OCI-LY3 (cell line): ENCODE measurements at regions not wholly inside any gene's neighbourhood (a gene's known extent, or its start where the extent isn't known, plus 50 kb on each side); places are given as distances from the start of the nearest gene placed in this dataset.

Experiments
- H2AFZ ChIP-seq: fragments of 200-600, 300-600 bp; shearing (Covaris generic); 2 replicates; pipeline ENCODE4 v1.6.0; 2014; ENCODE audit warnings: antibody characterized with exemption, low read depth, low read length
- H3K27ac ChIP-seq: fragments of 200-600, 300-600 bp; sonication (generic); 2 replicates; pipeline ENCODE4 v1.5.1; 2014; ENCODE audit warnings: mild to moderate bottlenecking, low read length, moderate library complexity, mixed read lengths
- H3K27me3 ChIP-seq: fragments of 200-600, 300-600 bp; sonication (generic); 2 replicates; pipeline ENCODE4 v1.6.1; 2014; ENCODE audit warnings: low read depth, low read length, mixed read lengths
- H3K36me3 ChIP-seq: fragments of 200-600, 300-600 bp; sonication (generic); replicated peaks from 2 replicates; pipeline ENCODE3; 2014; ENCODE audit warnings: low read depth, low read length, mixed read lengths
- H3K4me1 ChIP-seq: fragments of 300-600, 200-600 bp; sonication (generic); 2 replicates; pipeline ENCODE4 v1.6.1; 2014; ENCODE audit warnings: low read length, mixed read lengths
- H3K4me2 ChIP-seq: fragments of 200-600, 300-600 bp; sonication (generic); 2 replicates; pipeline ENCODE4 v1.6.1; 2014; ENCODE audit warnings: low read length, mixed read lengths
- H3K4me3 ChIP-seq: fragments of 300-600, 200-600 bp; sonication (generic); 2 replicates; pipeline ENCODE4 v1.5.1; 2014; ENCODE audit warnings: antibody characterized with exemption, mild to moderate bottlenecking, low read length, moderate library complexity
- H3K79me2 ChIP-seq: fragments of 300-600, 200-600 bp; shearing (Covaris generic); 2 replicates; pipeline ENCODE4 v1.6.1; 2014; ENCODE audit warnings: mild to moderate bottlenecking, low read length, mixed read lengths
- H3K9ac ChIP-seq: fragments of 300-600, 200-600 bp; shearing (Covaris generic); 2 replicates; pipeline ENCODE4 v1.6.0; 2014; ENCODE audit warnings: mild to moderate bottlenecking, low read length, moderate library complexity
- H3K9me3 ChIP-seq: fragments of 200-600, 300-600 bp; shearing (Covaris generic); 2 replicates; pipeline ENCODE4 v1.6.1; 2014; ENCODE audit warnings: low read length, mixed read lengths; ENCODE audit not compliant: insufficient read depth
- H4K20me1 ChIP-seq: fragments of 200-600, 300-600 bp; sonication (generic); 2 replicates; pipeline ENCODE4 v1.6.1; 2016; ENCODE audit warnings: low read length, mixed read lengths; ENCODE audit not compliant: insufficient read depth
- CTCF ChIP-seq: fragments of 200-600, 300-600 bp; sonication (generic); IDR thresholded peaks from 2 replicates; pipeline ENCODE4 v1.5.1; 2014; ENCODE audit warnings: antibody characterized with exemption, low read length, low read depth
- EZH2phosphoT487 ChIP-seq: fragments of 200-600 bp; shearing (Covaris generic); IDR thresholded peaks from 2 replicates; pipeline ENCODE4 v1.6.1; 2018; ENCODE audit warnings: antibody characterized with exemption, mixed run types, low read depth

GRCh38 chrX:138771047-138771446 lies 59.5 kb upstream of the FGF13 start:
- no peak overlapping the region for H3K27ac ChIP-seq
- no peaks in the 10 kb centered on the region for H3K9me3 ChIP-seq
- H4K20me1 ChIP-seq = no peaks in the 10 kb centered on the region
- H2AFZ ChIP-seq = no peak overlapping the region
- H3K79me2 ChIP-seq = no peaks in the 10 kb centered on the region
- H3K4me3 ChIP-seq = no peak overlapping the region
- no peak overlapping the region for H3K4me2 ChIP-seq
- H3K4me1 ChIP-seq = no peaks in the 10 kb centered on the region
- H3K36me3 ChIP-seq = no peaks in the 10 kb centered on the region
- no peaks in the 10 kb centered on the region for H3K27me3 ChIP-seq
- H3K9ac ChIP-seq = no peak overlapping the region
- TF ChIP-seq CTCF (no peak), EZH2phosphoT487 (no peak)

- H3K27me3 ChIP-seq = no peaks in the 10 kb centered on the region
These were observed 58.4 kb upstream of the FGF13 start for GRCh38 chrX:138769918-138770317.

GRCh38 chrX:138765051-138765450 lies 53.5 kb upstream of the FGF13 start:
- H3K4me1 ChIP-seq = no peaks in the 10 kb centered on the region
- no peak overlapping the region for H3K4me2 ChIP-seq
- no peaks in the 10 kb centered on the region for H3K27me3 ChIP-seq
- no peaks in the 10 kb centered on the region for H4K20me1 ChIP-seq
- no peaks in the 10 kb centered on the region for H3K79me2 ChIP-seq
- TF ChIP-seq CTCF = no peak
- TF ChIP-seq EZH2phosphoT487 = no peak
- no peak overlapping the region for H3K4me3 ChIP-seq
- H3K9ac ChIP-seq = no peak overlapping the region
- H3K9me3 ChIP-seq = no peaks in the 10 kb centered on the region
- H2AFZ ChIP-seq = no peak overlapping the region
- H3K36me3 ChIP-seq = no peaks in the 10 kb centered on the region
- H3K27ac ChIP-seq = no peak overlapping the region

More at GRCh38 chrX:138769918-138770317, 58.4 kb upstream of the FGF13 start:
- Histone ChIP-seq H3K79me2 (no peaks in the 10 kb centered on the region), H3K4me2 (no peak overlapping the region), H3K4me3 (no peak overlapping the region), H3K36me3 (no peaks in the 10 kb centered on the region), H3K4me1 (no peaks in the 10 kb centered on the region), H3K9me3 (no peaks in the 10 kb centered on the region), H4K20me1 (no peaks in the 10 kb centered on the region), H2AFZ (no peak overlapping the region), H3K9ac (no peak overlapping the region), H3K27ac (no peak overlapping the region)
- TF ChIP-seq EZH2phosphoT487 (no peak), CTCF (no peak)

- TF ChIP-seq CTCF = no peak
- no peak for TF ChIP-seq EZH2phosphoT487
- no peak overlapping the region for H3K4me2 ChIP-seq
- H3K79me2 ChIP-seq = no peaks in the 10 kb centered on the region
- no peaks in the 10 kb centered on the region for H4K20me1 ChIP-seq
- H2AFZ ChIP-seq = no peak overlapping the region
- no peak overlapping the region for H3K4me3 ChIP-seq
- no peak overlapping the region for H3K9ac ChIP-seq
- no peaks in the 10 kb centered on the region for H3K4me1 ChIP-seq
- no peaks in the 10 kb centered on the region for H3K9me3 ChIP-seq
- H3K36me3 ChIP-seq = no peaks in the 10 kb centered on the region
- H3K27me3 ChIP-seq = no peaks in the 10 kb centered on the region
- no peak overlapping the region for H3K27ac ChIP-seq
These were observed 52.2 kb upstream of the FGF13 start for GRCh38 chrX:138763761-138764160.
